ENCODE measurements at regions not wholly inside any gene's neighbourhood (a gene's known extent, or its start where the extent isn't known, plus 50 kb on each side); places are given as distances from the start of the nearest gene placed in this dataset.
"Not testable (repeated sequence)": the region's sequence is repeated elsewhere in the genome, so short reads cannot be mapped to it uniquely, and the experiment has no call there.

- TF ChIP-seq CTCF (IDR thresholded peaks at IDR 0.05; ENCODE audit: extremely low read depth, missing control alignments), result no peak
- no peak for DNase-seq (ENCODE audit: low spot score)
Measured at GRCh38 chr1:99501871-99502270, 144.0 kb upstream of the PALMD start.

- DNase-seq (ENCODE audit: low spot score), result no peak
- no peak for TF ChIP-seq CTCF (IDR thresholded peaks at IDR 0.05; ENCODE audit: extremely low read depth, missing control alignments)
Measured at GRCh38 chr1:99502400-99502799, 143.5 kb upstream of the PALMD start.

GRCh38 chr1:99503276-99503747 is 142.6 kb upstream of the PALMD start:
- DNase-seq (ENCODE audit: low spot score), result no peak
- TF ChIP-seq CTCF (IDR thresholded peaks at IDR 0.05; ENCODE audit: extremely low read depth, missing control alignments), result no peak

GRCh38 chr1:99504287-99504686 is 141.6 kb upstream of the PALMD start:
- TF ChIP-seq CTCF (IDR thresholded peaks at IDR 0.05; ENCODE audit: extremely low read depth, missing control alignments), result no peak
- no peak for DNase-seq (ENCODE audit: low spot score)

- no peak for DNase-seq (ENCODE audit: low spot score)
- no peak for TF ChIP-seq CTCF (IDR thresholded peaks at IDR 0.05; ENCODE audit: extremely low read depth, missing control alignments)
Measured at GRCh38 chr1:99506631-99507030, 139.3 kb upstream of the PALMD start.

- DNase-seq (ENCODE audit: low spot score), result not testable (repeated sequence)
Measured at GRCh38 chr1:99507446-99507845, 138.5 kb upstream of the PALMD start.

- no peak for TF ChIP-seq CTCF (IDR thresholded peaks at IDR 0.05; ENCODE audit: extremely low read depth, missing control alignments)
- no peak for DNase-seq (ENCODE audit: low spot score)
Measured at GRCh38 chr1:99507906-99508732, 137.8 kb upstream of the PALMD start.

GRCh38 chr1:99508733-99509445 is 137.0 kb upstream of the PALMD start:
- DNase-seq (ENCODE audit: low spot score), result not testable (repeated sequence)

- not testable (repeated sequence) for DNase-seq (ENCODE audit: low spot score)
Measured at GRCh38 chr1:99514823-99515552, 130.9 kb upstream of the PALMD start.

Measured in GM20000 (cell line).